Activated T-cell treated with anti-CD3 and anti-CD28 coated beads, Interleukin-2, amount 50 U/mL, for 72 hours (primary cell): ENCODE measurements at regions not wholly inside any gene's neighbourhood (a gene's known extent, or its start where the extent isn't known, plus 50 kb on each side); places are given as distances from the start of the nearest gene placed in this dataset.

Experiments used
- ATAC-seq, 2 donors: fragments of 150-1000 bp; cut with Tn5 transposase; replicated peaks in 1 of 2; 2 replicates each; pipeline ENCODE4 v1.10.0; 2021; ENCODE audit warnings: moderate library complexity in 2 of 2, mild to moderate bottlenecking in 1 of 2
- DNase-seq, 2 donors: peaks; one replicate each; pipeline ENCODE4 v3.0.0; 2021 to 2022; ENCODE audit warnings: mixed read lengths in 1 of 2
- H3K27ac Mint-ChIP-seq: one replicate; pipeline ENCODE4 v1.8.0; 2022; ENCODE audit warnings: mild to moderate bottlenecking, moderate library complexity, mixed read lengths
- H3K27me3 Mint-ChIP-seq: one replicate; pipeline ENCODE4 v1.8.0; 2022; ENCODE audit warnings: low read depth, mixed read lengths
- H3K36me3 Mint-ChIP-seq, 2 donors: one replicate each; pipeline ENCODE4 v1.8.0; 2022; ENCODE audit warnings: mixed read lengths in 2 of 2, mild to moderate bottlenecking in 1 of 2; ENCODE audit not compliant: insufficient read depth in 2 of 2
- H3K4me1 Mint-ChIP-seq: one replicate; pipeline ENCODE4 v1.8.0; 2022; ENCODE audit warnings: low read depth, mixed read lengths
- H3K4me3 Mint-ChIP-seq, 2 donors: one replicate each; pipeline ENCODE4 v1.8.0; 2022; ENCODE audit warnings: mild to moderate bottlenecking in 2 of 2, mixed read lengths in 2 of 2, moderate library complexity in 2 of 2
- H3K9me3 Mint-ChIP-seq, 2 donors: one replicate each; pipeline ENCODE4 v1.8.0; 2022; ENCODE audit warnings: mixed read lengths in 2 of 2

DNA sequence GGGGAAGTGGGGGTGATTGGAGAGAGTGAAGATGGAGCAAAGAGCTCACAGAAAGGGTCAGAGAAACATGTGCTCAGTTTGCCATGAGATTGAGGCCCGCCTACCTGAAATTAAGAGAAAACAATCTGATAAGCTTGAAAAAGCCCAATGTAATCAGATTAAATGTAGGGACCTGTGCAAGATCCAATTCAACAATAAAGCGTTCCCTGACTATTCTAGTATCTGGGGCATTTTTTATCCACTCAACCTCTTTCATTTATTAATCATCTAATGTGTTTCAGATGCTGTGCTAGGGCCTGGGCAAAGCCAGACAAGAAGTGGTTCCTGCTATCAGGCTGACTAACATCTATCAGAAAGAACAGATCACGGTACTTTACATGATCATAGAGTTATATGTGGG is 238.4 kb upstream of the MYO3A start:
- peaks cover 10% of the 10 kb centered on the region for H3K27me3 Mint-ChIP-seq
- no peak for DNase-seq
- H3K27ac Mint-ChIP-seq: no peak overlapping the region
- no peaks in the 10 kb centered on the region for H3K4me1 Mint-ChIP-seq
- no peaks in the 10 kb centered on the region for H3K36me3 Mint-ChIP-seq
- no peak for ATAC-seq
- H3K4me3 Mint-ChIP-seq: no peak overlapping the region
- no peaks in the 10 kb centered on the region for H3K9me3 Mint-ChIP-seq

DNA sequence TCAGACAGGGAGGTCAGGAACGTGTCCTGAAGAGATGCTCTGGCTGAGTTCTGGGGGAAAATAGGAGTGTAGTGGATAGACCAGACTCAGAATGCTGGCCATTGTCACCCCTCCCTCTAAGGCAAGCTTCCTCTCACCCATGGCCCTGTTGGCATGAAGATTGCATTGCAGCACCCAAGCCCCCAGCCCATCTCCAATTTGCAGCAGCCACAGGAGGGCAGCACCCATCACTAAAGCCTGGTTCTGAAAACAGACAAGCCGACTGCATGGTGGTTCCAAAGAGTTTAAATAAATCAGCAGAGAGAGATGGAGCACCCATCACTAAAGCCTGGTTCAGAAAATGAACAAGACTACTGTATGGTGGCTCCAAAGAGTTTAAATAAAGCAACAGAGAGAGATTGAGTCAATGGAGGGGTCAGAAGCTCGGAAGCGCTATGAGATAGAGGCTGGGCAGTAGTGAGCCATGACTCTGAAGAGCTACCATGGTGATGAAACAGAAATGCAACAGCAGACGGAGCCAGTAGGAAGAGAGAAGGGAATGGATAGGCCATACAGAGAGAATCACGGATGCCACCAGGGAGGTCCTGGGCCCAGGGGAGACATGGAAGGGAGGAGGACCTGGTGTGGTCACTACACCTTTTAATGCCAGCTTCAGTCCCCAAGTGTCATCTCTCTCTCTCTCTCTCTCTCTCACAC is 237.9 kb upstream of the MYO3A start:
- peaks cover 10% of the 10 kb centered on the region for H3K27me3 Mint-ChIP-seq
- no peaks in the 10 kb centered on the region for H3K9me3 Mint-ChIP-seq

DNA sequence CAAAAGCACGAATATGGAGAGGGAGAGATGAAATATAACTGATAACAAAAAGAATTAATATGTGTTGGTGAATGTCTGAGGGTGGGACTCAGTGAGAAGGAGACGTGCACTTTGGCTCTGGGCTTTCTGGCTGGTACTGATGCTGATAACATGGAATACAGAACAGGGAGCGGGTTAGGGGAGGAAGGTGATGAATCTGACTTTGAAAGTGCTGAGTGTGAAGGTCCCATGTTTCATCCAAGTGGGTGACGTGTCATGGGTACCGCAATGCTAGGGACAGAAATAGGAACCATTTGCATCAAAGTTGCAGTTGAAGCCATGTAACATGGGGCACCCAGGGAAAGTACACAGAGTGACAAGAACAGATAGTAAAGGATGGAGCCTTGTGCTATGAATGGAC is 236.6 kb upstream of the MYO3A start:
- Mint-ChIP-seq H3K27me3 (peaks cover 10% of the 10 kb centered on the region), H3K4me3 (no peak overlapping the region), H3K9me3 (no peaks in the 10 kb centered on the region), H3K36me3 (no peaks in the 10 kb centered on the region), H3K4me1 (no peaks in the 10 kb centered on the region), H3K27ac (no peak overlapping the region)
- DNase-seq: no peak
- ATAC-seq: no peak

More for the DNA sequence above, 237.9 kb upstream of the MYO3A start:
- no peak overlapping the region for H3K27ac Mint-ChIP-seq
- H3K4me1 Mint-ChIP-seq: no peaks in the 10 kb centered on the region
- no peaks in the 10 kb centered on the region for H3K36me3 Mint-ChIP-seq
- DNase-seq (no peak), ATAC-seq (no peak)
- no peak overlapping the region for H3K4me3 Mint-ChIP-seq

DNA sequence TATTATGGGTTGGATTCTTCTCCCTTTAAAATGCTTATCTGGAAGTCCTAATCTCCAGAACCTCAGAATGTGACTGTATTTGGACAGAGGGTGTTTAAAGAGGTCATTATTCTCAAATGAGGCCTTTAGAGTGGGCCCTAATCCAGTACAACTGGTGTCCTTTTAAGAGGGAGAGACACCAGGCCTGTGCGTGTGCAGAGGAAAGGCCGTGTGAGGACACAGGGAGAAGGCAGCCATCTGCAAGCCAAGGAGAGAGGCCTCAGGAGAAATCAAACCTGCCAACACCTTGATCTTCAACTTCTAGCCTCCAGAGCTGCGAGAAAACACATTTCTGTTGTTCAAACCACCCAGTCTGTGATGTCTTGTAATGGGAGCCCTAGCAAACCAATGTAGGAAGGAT is 235.4 kb upstream of the MYO3A start:
- Mint-ChIP-seq H3K4me1 (no peaks in the 10 kb centered on the region), H3K9me3 (no peaks in the 10 kb centered on the region), H3K27ac (no peak overlapping the region), H3K36me3 (no peaks in the 10 kb centered on the region), H3K27me3 (peaks cover 10% of the 10 kb centered on the region), H3K4me3 (no peak overlapping the region)
- no peak for ATAC-seq
- DNase-seq: no peak

DNA sequence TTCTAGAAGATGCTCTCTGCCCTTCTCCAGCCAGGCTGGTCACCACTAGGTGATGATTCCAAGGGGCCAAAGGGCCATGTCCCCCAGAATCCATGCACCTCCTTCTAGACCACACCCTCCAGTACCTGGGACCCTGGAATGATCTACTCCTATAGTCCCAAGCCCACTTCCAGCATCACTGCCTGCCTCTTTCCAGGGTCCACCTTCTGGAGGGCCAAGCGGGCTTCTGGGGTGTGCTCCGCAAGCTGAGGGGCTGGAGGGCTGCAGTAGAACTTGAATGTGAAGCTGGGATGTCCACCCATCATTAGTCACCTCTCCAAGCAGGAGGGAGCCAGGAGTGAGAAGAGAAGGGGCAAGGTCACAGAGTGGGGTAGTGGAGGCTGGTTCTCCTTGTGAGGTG is 234.4 kb upstream of the MYO3A start:
- H3K27me3 Mint-ChIP-seq: peaks cover 10% of the 10 kb centered on the region
- DNase-seq (no peak), ATAC-seq (no peak)
- H3K36me3 Mint-ChIP-seq: no peaks in the 10 kb centered on the region
- H3K27ac Mint-ChIP-seq: no peak overlapping the region
- H3K9me3 Mint-ChIP-seq: no peaks in the 10 kb centered on the region
- no peaks in the 10 kb centered on the region for H3K4me1 Mint-ChIP-seq
- no peak overlapping the region for H3K4me3 Mint-ChIP-seq

DNA sequence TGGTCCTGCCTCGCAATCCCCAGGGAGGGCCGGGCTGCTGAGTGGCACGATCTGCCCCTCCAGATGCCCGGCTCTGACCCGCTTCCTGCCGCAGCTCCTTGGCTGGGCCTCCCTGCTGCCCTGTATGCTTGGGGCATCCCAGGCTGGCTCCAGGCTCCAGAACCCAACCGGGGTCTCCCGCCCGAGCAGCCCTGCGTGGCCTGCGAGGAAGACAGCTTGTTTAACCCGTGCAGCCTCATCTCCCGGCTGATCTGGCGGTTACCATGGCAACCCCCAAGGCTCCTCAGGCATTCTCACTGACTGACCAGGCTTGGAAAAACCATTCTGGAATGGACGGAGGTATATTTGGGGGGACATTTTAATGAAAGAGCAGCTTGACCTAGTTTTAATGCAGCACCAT is 232.4 kb upstream of the MYO3A start:
- Mint-ChIP-seq H3K9me3 (no peaks in the 10 kb centered on the region), H3K4me1 (no peaks in the 10 kb centered on the region), H3K27ac (no peak overlapping the region), H3K36me3 (no peaks in the 10 kb centered on the region), H3K27me3 (no peaks in the 10 kb centered on the region), H3K4me3 (no peak overlapping the region)
- ATAC-seq (no peak), DNase-seq (no peak)

DNA sequence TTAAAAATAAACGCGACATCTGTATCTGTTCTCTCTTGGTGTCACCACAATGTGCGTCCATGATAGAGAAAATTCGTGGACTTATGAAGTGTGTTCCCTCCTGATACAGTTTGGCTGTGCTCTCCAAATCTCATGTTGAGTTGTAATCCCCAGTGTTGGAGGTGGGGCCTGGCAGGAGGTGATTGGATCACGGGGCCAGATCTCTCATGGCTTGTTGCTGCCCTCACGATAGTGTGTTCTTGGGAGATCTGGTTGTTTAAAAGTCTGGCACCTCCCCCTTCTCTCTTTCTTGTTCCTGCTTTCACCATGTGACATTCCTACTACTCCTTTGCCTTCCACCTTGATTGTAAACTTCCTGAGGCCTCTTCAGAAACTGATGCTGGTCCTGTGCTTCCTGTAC is 229.4 kb upstream of the MYO3A start:
- no peaks in the 10 kb centered on the region for H3K4me1 Mint-ChIP-seq
- H3K27ac Mint-ChIP-seq: no peak overlapping the region
- H3K27me3 Mint-ChIP-seq: no peaks in the 10 kb centered on the region
- DNase-seq: no peak
- no peak overlapping the region for H3K4me3 Mint-ChIP-seq
- no peaks in the 10 kb centered on the region for H3K36me3 Mint-ChIP-seq
- ATAC-seq: no peak
- H3K9me3 Mint-ChIP-seq: no peaks in the 10 kb centered on the region

DNA sequence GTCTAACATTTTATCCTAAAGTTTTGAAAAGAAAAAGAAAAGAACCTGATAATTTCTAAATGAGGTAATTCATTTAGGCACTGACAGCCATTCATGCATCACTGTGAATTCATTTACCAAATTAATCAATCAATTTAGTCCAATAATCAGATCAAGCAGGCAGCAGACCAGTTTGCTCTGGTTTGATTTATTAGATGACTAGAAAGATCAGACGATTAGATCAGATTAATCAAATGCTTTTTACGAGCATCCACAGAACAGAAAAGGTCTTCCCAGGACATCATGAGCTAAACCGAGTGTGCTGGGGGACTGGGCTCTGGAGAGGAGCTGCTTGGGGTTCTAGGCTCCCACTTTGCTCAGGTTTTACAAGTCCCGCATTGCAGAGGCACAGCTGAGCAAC is 226.5 kb upstream of the MYO3A start:
- no peak for DNase-seq
- Mint-ChIP-seq H3K4me3 (no peak overlapping the region), H3K36me3 (no peaks in the 10 kb centered on the region), H3K4me1 (no peaks in the 10 kb centered on the region), H3K9me3 (no peaks in the 10 kb centered on the region), H3K27me3 (no peaks in the 10 kb centered on the region), H3K27ac (no peak overlapping the region)
- no peak for ATAC-seq

DNA sequence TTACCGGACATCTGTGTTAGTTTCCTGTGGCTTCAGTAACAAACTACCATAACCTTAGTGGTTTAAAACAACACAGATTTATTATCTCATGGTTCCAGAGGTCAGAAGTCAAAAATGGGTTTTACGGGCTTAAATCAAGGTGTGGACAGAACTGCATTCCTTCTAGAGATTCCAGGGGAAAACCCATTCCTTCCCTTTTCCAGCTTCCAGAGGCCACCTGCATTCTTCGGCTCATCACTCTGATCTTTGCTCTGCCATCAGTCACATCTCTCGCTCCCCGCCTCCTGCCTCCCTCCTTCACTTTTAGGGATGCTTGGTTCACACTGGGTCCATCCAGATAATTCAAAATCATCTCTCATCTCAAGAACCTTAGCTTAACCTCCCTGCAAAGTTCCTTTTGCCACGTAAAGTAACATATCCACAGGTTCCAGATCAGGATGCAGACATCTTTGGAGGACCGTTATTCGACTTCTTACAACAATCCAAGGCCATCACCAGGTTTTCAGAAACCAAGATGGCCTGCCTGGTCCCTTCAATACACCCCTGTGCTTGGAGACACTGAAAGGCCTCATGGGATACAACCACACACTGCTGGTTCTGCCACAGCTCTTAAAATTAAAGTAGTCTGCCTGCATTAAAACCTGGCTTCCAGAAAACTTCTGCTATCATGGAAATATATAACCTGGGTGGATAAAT is 225.9 kb upstream of the MYO3A start:
- Mint-ChIP-seq H3K27ac (no peak overlapping the region), H3K9me3 (no peaks in the 10 kb centered on the region), H3K27me3 (no peaks in the 10 kb centered on the region), H3K4me3 (no peak overlapping the region), H3K4me1 (no peaks in the 10 kb centered on the region), H3K36me3 (no peaks in the 10 kb centered on the region)
- no peak for DNase-seq
- ATAC-seq: no peak

DNA sequence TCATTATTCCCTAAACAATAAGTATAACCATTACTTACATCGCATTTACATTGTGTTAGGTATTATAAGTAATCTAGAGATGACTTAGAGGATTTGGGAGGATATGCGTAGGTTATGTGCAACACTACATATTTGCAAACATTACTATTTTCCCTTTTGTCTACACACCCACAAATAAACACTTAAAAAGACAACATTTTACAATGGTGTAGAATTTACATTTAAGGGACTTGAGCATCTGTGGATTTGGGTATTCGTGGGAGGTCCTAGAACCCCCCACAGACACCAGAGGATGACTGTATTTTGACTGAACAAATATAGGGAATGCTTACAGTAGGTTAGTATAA is 220.2 kb upstream of the MYO3A start:
- ATAC-seq: no peak
- no peak overlapping the region for H3K4me3 Mint-ChIP-seq
- no peaks in the 10 kb centered on the region for H3K27me3 Mint-ChIP-seq
- H3K9me3 Mint-ChIP-seq: peaks cover 0 to 1% of the 10 kb centered on the region in 2 donors
- H3K27ac Mint-ChIP-seq: no peak overlapping the region
- H3K4me1 Mint-ChIP-seq: no peaks in the 10 kb centered on the region
- no peak for DNase-seq
- no peaks in the 10 kb centered on the region for H3K36me3 Mint-ChIP-seq

DNA sequence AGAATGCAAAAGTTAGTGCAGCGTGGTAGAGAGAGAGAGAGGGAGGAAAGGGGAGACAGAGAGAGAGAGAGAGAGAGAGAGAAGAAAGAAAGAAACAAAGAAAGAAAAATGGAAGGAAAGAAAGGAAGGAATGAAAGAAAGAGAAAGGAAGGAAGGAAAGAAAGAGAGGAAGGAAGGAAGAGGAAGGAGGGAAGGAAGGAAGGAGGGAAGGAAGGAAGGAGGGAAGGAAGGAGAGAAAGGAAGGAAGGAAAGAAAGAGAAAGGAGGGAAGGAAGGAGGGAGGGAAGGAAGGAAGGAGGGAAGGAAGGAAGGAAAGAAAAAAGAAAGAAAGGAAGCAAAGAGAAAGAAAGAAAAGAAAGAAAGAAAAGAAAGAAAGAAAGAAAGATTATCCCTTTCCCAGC is 209.8 kb upstream of the MYO3A start:
- no peaks in the 10 kb centered on the region for H3K4me1 Mint-ChIP-seq
- no peak overlapping the region for H3K27ac Mint-ChIP-seq
- no peaks in the 10 kb centered on the region for H3K9me3 Mint-ChIP-seq
- H3K36me3 Mint-ChIP-seq: no peaks in the 10 kb centered on the region
- ATAC-seq: no peak
- no peak overlapping the region for H3K4me3 Mint-ChIP-seq
- no peak for DNase-seq
- peaks cover 8% of the 10 kb centered on the region for H3K27me3 Mint-ChIP-seq

DNA sequence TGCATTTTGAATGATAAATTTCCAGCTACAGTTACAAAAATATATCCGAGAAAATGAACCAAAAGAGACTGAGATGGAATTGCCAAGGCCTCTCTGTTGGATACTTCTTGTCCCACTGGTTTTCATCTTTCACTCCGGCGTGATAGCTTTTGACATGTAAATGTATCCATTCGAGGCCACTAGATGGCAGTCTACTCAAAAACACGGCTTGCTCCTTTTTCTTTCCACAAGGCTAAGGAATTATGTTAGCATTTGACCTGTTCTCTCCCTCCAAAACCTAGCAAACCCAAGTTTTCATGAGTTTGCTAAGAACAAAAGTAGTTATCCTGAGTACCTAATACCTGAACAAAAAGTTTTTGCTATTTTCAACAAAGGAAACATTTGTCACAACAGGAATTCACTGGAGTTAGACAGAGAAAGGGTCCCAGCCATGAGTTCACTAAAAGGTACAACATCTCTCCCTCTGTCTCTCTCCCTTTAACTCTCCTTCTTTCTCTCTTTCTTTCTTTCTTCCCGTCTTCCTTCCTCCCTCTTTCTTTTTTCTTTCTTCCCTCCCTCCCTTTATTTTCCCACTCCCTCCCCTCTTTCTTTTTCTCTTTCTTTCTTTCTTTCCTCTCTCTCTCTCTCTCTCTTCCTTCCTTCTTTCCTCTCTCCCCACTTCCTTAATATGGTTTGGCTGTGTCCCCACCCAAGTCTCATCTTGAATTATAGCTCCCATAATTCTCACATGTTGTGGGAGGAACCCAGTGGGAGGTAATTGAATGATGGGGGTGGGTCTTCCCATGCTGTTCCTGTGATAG is 207.9 kb upstream of the MYO3A start:
- H3K27me3 Mint-ChIP-seq: peaks cover 8% of the 10 kb centered on the region
- no peak overlapping the region for H3K4me3 Mint-ChIP-seq
- H3K36me3 Mint-ChIP-seq: no peaks in the 10 kb centered on the region
- DNase-seq (peak; percentile 14 to 31), ATAC-seq (no peak)
- H3K9me3 Mint-ChIP-seq: no peaks in the 10 kb centered on the region
- no peak overlapping the region for H3K27ac Mint-ChIP-seq
- no peaks in the 10 kb centered on the region for H3K4me1 Mint-ChIP-seq

DNA sequence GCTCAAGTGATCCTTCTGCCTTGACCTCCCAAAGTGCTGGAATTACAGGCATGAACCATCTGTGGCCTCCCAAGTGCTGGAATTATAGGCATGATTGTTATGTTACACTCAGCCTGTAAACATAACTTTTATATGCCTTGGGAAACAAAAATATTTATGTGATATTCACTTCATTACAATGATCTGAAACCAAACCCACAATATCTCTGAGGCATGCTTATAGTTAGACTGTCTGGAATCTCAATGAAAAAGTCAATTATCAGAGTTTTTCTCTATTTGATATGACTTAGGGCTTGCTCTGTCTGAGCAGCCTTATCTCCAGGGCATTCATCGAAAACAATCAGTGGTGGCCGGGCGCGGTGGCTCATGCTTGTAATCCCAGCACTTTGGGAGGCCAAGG is 195.3 kb upstream of the MYO3A start:
- H3K9me3 Mint-ChIP-seq: no peaks in the 10 kb centered on the region
- no peak overlapping the region for H3K27ac Mint-ChIP-seq
- H3K4me3 Mint-ChIP-seq: no peak overlapping the region
- no peaks in the 10 kb centered on the region for H3K36me3 Mint-ChIP-seq
- peaks cover 8% of the 10 kb centered on the region for H3K27me3 Mint-ChIP-seq
- DNase-seq (no peak), ATAC-seq (no peak)
- no peaks in the 10 kb centered on the region for H3K4me1 Mint-ChIP-seq
